NCI-H446 (cell line): ENCODE measurements at regions not wholly inside any gene's neighbourhood (a gene's known extent, or its start where the extent isn't known, plus 50 kb on each side); places are given as distances from the start of the nearest gene placed in this dataset.

Source experiments
- DNase-seq, 2 experiments: peaks; one replicate each; lab custom pipeline; 2025; lab: John Stamatoyannopoulos, UW

DNA sequence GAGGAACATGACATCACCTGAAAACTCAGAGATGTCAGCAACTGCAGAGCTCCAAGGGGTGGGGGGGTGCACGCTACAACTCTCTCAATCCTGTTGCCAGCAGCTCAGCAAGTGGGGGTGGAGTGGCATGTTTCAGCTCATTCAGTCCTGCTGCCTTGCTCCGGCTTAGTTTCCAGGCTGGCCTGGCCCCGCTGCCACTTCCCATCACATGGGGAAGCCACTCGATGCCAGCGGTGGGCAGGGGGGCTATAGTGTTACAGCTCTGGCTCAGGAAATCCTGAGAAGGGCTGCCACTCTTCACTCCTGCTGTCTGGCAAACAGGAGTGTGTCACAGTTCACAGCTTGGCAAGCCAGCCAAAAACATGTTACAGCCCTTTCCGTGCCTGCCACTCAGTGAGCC is 356.5 kb upstream of the GULP1 start:
- DNase-seq, result peak; percentile 18 to 73

- DNase-seq, result no peak
Measured at GRCh38 chr2:187936228-187936627, 355.4 kb upstream of the GULP1 start.

DNA sequence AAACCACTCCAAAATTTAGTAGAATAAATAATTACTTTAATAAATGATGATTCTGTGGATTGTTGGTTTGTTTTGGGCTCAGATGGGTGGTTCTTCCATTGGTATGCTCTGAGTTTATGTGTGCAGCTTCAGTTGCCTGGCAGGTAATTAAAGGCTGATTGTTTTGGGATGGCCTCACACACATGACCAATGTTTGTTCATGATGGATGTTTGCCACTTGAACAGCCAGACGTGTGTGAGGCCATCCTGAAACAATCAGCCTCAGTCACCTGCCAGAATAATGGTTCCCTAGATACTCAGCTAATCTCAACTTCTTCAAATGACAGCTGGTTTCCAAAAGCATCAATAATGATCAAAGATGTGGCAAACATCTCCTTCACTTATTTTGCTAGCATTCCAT is 352.5 kb upstream of the GULP1 start:
- peak in 1 of 2 experiments; percentile 16 for DNase-seq

DNA sequence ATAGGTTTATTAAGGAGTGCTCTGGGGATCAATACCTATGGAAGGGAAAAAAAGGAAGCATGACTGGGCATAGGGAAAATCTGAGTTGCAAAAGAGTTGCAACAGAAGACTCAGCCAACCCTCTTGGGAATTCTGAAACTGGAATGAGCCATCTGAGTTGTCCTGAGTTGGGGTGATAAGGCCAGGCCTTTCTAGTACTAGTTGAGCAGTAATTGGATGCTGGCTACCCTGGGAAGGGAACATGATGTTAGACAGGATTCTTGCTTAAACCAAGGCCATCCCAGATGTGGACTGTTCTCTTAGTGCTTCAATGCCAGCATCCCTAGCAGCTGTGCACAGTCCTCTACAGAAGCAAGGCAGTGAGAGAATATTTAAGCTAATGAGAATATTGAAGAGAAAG is 348.8 kb upstream of the GULP1 start:
- DNase-seq, result no peak

GRCh38 chr2:187943772-187944369 is 347.8 kb upstream of the GULP1 start:
- DNase-seq, result no peak

DNA sequence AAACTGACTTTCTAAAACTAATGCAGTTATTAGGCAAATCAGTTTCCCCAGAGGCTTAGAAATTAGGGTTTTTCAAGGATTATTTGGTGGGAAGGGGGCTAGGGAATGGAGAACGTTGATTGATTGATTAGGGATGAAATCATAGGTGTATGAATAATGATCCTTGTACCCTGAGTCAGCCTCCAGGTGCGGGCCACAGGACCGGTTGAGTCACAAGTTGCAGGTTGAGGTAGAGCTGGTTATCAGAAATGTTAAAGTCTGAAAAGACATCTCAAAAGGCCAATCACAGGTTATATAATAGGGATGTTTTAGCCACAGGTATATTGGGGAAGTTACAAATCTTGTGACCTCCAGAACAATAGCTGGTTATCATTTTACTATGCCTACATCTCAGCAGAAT is 341.8 kb upstream of the GULP1 start:
- DNase-seq, result no peak

DNA sequence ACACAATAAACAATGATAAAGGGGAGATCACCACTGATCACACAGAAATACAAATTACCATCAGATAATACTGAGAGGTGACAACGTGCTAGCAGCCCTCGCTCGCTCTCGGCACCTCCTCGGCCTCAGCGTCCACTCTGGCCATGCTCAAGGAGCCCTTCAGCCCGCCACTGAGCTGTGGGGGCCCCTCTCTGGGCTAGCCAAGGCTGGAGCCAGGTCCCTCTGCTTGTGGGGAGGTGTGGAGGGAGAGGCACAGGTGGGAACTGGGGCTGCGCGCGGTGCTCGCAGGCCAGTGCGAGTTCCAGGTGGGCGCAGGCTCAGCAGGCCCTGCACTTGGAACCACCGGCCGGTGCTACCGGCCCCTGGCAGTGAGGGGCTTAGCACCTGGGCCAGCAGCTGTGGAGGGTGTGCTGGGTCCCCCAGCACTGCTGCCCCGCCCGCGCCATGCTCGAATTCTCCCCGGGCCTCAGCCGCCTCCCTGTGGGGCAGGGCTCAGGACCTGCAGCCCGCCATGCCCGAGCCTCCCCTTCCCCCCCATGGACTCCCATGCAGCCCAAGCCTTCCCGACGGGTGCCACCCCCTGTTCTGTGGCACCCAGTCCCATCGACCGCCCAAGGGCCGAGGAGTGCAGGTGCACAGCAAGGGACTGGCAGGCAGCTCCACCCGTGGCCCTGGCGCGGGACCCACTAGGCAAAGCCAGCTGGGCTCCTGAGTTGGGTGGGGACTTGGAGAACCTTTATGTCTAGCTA is 340.0 kb upstream of the GULP1 start:
- DNase-seq, result no peak

DNA sequence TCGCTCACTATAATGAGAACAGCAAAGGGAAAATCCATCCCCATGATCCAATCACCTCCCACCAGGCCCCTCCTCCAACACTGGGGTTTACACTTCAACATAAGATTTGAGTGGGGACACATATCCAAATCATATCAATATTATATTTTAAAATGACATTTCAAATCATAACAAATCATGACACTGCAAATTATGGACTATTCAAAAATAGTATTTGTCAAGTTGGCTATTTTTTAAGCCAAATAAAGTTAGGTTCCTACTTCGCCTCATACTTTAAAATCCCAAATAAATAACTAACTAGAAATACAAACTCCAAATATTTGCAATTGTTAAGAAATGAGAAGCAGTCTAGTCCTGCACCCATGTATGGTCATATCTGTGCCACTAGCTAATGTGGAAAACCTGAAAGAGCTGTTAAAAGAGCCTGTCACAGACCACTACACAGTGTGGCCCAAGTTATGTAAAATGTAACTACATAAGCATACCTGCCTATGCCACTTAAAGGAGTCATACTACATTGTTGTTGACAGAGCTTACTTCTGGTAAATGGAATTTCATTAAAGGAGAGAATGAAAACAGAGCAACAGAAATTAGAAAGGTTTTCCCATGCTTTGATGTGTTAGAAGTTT is 334.7 kb upstream of the GULP1 start:
- DNase-seq, result no peak

GRCh38 chr2:187959821-187960220 is 331.9 kb upstream of the GULP1 start:
- no peak for DNase-seq

- no peak for DNase-seq
Measured at GRCh38 chr2:187962538-187962937, 329.1 kb upstream of the GULP1 start.

DNA sequence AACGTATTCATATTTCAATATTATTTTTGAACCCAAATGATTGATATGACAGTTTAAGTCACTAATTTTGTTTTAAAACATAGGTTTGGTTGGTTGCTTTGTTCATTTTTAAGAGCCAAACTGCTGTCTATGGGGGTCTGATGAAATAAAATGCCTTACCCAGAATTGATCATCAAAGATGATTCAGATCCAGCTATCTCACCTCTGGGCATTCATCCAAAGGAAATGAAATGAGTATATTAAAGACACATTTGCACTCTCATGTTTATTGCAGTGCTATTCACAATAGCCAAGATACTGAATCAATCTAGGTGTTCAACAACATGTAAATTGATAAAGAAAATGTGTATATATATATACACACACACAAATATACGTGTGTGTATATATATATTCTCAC is 326.9 kb upstream of the GULP1 start:
- no peak for DNase-seq

DNA sequence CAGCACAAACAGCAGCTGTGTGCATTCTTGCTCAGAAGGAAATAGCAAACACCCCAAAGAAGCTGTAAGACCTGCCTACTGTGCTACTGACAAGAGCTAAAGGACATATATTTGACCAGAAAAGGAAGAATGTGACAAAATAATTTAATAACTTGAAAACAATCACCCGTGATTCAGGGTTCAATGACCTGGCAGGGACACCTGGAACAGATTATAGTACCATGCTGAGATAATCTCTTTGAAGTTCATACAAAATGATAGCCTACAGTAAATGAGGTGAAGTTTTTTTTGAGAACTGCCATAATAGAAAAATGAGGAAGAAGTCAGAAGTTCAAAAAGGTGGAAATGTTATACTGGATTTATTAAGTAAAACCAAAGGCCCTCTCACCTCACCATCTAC is 324.8 kb upstream of the GULP1 start:
- DNase-seq, result no peak

DNA sequence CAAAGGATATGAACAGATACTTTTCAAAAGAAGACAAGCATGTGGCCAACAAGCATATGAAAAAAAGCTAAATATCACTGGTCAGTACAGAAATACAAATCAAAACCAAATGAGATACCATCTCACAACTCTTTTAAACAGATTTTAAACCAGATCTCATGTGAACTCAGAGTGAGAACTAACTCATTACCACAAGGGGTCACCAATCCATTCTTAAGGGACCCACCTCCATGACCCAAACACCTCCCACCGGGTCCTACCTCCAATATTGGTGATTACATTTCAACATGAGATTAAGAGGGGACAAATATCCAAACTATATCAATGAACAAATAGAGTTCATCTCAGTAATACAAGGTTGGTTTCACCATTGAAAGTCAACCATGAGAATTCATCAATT is 319.8 kb upstream of the GULP1 start:
- no peak for DNase-seq

GRCh38 chr2:187976259-187976985 is 315.3 kb upstream of the GULP1 start:
- DNase-seq, result no peak

GRCh38 chr2:187976986-187977333 is 314.7 kb upstream of the GULP1 start:
- DNase-seq, result no peak

DNA sequence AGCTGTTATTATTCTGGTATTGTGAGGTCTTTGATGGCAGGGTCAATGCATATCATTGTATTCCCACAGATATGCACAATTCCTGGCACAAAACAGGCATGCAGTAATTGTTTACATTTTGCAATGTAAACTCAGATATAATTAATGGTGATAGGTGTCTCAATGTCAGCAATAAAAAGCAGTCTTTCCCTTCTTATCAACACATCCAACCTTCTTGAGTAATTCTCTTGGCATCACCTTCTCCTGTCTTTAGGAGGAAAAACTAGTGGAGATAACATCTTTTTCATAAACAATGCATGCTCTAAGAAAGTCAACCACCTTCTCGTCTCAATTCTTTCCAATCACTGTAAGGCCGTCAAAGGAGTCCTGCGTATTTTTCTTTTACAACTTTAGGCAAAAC is 313.3 kb upstream of the GULP1 start:
- no peak for DNase-seq

- no peak for DNase-seq
Measured at GRCh38 chr2:187982668-187983067, 309.0 kb upstream of the GULP1 start.

DNA sequence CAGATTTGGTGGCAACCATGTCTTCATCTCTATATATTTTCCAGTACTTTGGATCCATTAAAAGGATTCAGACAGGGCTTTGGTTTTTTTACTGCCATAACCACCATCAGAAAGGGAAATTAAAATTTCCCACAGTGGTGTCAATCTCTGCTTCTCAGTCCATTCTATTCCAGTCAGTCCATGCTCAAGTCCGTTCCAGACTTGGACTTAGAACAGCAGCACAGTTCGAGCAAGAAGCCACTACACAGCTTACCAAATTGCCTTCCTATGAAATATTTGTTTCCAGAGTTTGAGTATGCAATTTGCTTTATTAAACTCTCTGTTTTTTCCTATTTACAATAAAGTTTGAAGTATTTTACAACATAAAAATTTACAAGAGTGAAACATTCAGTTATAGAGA is 306.5 kb upstream of the GULP1 start:
- no peak for DNase-seq

GRCh38 chr2:187985923-187986322 is 305.8 kb upstream of the GULP1 start:
- no peak for DNase-seq

- DNase-seq, result no peak
Measured at GRCh38 chr2:187986390-187987105, 305.1 kb upstream of the GULP1 start.

GRCh38 chr2:187988348-187988747 is 303.3 kb upstream of the GULP1 start:
- no peak for DNase-seq

DNA sequence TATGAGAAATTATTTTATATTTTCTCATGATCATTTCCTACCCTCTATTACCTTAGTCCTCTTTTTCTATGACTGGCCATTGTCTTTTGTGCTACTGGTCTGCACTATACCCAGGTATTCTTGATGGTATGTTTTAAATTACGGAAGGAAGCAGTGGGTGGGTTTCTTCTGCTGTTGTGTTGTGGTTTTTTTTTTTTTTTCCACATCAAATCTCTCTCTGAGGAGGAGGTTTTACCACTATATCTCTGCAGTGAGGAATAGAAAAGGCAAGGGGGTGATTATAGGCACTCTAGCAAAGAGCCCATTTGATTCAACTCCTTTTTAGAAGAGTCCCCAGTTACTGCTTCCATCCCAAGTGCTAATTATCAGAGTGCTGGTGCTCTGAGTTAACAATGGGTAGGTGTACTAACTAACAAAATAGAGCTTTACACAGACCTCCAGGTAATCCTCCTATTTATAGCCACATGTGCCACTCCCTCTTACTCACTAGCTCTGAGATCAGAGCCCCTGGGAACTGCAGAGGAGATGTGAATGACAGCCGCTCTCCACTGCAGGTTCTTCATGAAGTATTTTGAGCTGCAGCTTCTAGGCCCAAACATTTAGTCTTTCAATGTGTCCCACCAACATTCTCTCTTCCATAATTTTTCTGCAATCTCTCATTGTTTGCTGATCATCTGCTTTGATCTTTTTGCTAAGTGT is 301.6 kb upstream of the GULP1 start:
- no peak for DNase-seq
